BLaER1 treated with 17β-estradiol and CSF1 and Interleukin-3, amounts not matched to agents 10 nM and 100 nM (cell line): ENCODE measurements at regions not wholly inside any gene's neighbourhood (a gene's known extent, or its start where the extent isn't known, plus 50 kb on each side); places are given as distances from the start of the nearest gene placed in this dataset.

Experiments used
- H3K27ac ChIP-seq, 11 experiments: shearing (Covaris generic); formaldehyde crosslinking; 2 replicates each; pipeline ENCODE4 v1.8.1; 2022
- H3K27me3 ChIP-seq, 11 experiments: shearing (Covaris generic); formaldehyde crosslinking; 2 replicates each; pipeline ENCODE4 v1.8.1; 2022
- H3K36me3 ChIP-seq, 11 experiments: shearing (Covaris generic); formaldehyde crosslinking; 2 replicates each; pipeline ENCODE4 v1.8.1; 2022
- H3K4me1 ChIP-seq, 10 experiments: shearing (Covaris generic); formaldehyde crosslinking; 2 replicates each; pipeline ENCODE4 v1.8.1; 2022
- H3K4me2 ChIP-seq, 11 experiments: shearing (Covaris generic); formaldehyde crosslinking; 2 replicates each; pipeline ENCODE4 v1.8.1; 2022
- H3K4me3 ChIP-seq, 10 experiments: shearing (Covaris generic); formaldehyde crosslinking; 2 replicates each; pipeline ENCODE4 v1.8.1; 2022
- H3K9ac ChIP-seq, 11 experiments: shearing (Covaris generic); formaldehyde crosslinking; 2 replicates each; pipeline ENCODE4 v1.8.1; 2022
- H3K9me3 ChIP-seq, 11 experiments: shearing (Covaris generic); formaldehyde crosslinking; replicated peaks in 1 of 11; 2 replicates each; pipeline ENCODE4 v1.8.1; 2022
- H4K20me1 ChIP-seq, 11 experiments: shearing (Covaris generic); formaldehyde crosslinking; 2 replicates each; pipeline ENCODE4 v1.8.1; 2022
- Cebpa-rat ChIP-seq, 11 experiments: shearing (Covaris generic); IDR thresholded peaks; 2 replicates each; pipeline ENCODE4 v1.8.1; 2022

DNA sequence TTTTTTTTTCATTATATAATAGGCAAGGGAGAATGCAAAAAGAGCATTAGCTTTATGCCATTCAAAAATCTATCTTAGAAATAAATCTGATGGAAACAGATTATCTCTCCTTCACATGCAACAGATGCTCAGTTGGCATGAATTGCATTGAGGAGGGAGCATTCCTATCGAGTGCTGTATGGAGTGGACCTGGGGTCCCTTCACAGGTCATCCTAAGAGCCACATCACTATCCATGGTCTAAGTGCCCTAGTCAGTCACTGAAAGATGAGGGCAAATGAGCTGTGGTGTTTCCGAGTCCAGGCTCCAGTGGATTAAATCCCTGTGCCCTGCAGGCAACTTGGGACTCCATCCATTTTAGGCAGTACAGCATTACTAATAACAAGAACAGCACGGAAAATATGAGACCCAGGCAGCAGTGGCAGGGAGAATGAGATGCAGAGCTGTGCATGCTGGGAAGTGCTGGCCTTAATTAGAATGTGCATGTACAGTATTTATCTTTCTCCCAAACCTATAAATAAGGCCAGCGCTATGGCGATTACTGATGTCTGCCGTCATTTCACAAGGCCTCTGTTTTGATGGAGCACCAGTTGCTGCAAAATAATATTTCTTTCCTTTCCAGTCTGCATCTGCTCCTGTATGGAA, 512.3 kb upstream of the PLXNA2 start:
- no peak for TF ChIP-seq Cebpa-rat (IDR thresholded peaks at IDR 0.05)
- no peak overlapping the region for H3K4me2 ChIP-seq
- H3K9me3 ChIP-seq: no peaks in the 10 kb centered on the region
- H3K9ac ChIP-seq: no peak overlapping the region
- peaks cover 0 to 6% (median 0%) of the 10 kb centered on the region in 10 experiments; a peak in 5 of 20 replicates for H3K4me1 ChIP-seq
- H4K20me1 ChIP-seq: no peaks in the 10 kb centered on the region
- H3K36me3 ChIP-seq: no peaks in the 10 kb centered on the region
- no peak overlapping the region for H3K27ac ChIP-seq
- no peaks in the 10 kb centered on the region for H3K27me3 ChIP-seq
- no peak overlapping the region for H3K4me3 ChIP-seq

DNA sequence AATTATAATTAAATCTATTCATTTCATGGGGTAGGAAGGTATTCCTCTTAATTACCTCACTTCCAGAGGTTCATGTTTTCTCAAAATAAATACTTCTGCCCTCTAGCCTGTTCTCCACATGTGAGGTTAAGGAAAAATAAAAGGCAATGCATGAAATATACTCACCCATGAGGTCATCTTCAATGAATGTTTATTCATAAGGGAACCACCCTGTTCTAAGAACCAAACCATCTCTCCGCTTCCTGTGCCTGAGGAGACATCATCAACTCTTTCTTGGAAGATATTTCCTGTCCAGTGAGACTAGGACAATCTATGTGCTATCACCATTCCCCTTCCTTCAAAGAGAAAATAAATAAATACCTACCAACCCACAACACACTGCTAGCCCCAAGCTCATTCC, 513.7 kb upstream of the PLXNA2 start:
- H3K4me3 ChIP-seq: no peak overlapping the region
- H3K9me3 ChIP-seq: no peaks in the 10 kb centered on the region
- H3K27me3 ChIP-seq: no peaks in the 10 kb centered on the region
- TF ChIP-seq Cebpa-rat (IDR thresholded peaks at IDR 0.05): no peak
- H3K36me3 ChIP-seq: no peaks in the 10 kb centered on the region
- H3K4me2 ChIP-seq: no peak overlapping the region
- H3K4me1 ChIP-seq: no peaks in the 10 kb centered on the region; a peak in 1 of 20 replicates
- H3K9ac ChIP-seq: no peak overlapping the region
- H3K27ac ChIP-seq: no peak overlapping the region
- no peaks in the 10 kb centered on the region for H4K20me1 ChIP-seq

DNA sequence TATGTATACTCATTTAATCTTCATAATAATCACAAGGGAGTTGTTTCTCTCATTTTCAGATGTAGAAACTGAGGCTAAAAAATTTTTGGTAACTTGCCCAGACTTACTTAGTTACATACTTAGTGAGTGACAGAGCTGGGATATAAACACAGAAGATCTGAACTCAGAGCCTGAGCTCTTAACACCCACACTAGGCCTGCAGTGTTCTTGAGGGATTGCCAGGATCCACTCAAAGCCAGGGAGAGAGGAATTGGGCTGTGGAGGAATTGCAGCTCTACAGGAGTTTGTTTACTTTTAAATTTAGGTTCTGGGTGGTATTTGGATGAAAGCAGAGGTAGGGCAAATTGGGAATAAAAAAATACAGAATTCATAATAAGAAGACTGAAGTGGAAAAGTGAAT, 515.1 kb upstream of the PLXNA2 start:
- H3K36me3 ChIP-seq: no peaks in the 10 kb centered on the region
- no peaks in the 10 kb centered on the region for H3K9me3 ChIP-seq
- TF ChIP-seq Cebpa-rat (IDR thresholded peaks at IDR 0.05): no peak
- no peak overlapping the region for H3K4me2 ChIP-seq
- H4K20me1 ChIP-seq: no peaks in the 10 kb centered on the region
- H3K27me3 ChIP-seq: no peaks in the 10 kb centered on the region
- no peak overlapping the region for H3K4me3 ChIP-seq
- H3K4me1 ChIP-seq: no peaks in the 10 kb centered on the region; a peak in 1 of 20 replicates
- no peak overlapping the region for H3K9ac ChIP-seq
- H3K27ac ChIP-seq: no peak overlapping the region

DNA sequence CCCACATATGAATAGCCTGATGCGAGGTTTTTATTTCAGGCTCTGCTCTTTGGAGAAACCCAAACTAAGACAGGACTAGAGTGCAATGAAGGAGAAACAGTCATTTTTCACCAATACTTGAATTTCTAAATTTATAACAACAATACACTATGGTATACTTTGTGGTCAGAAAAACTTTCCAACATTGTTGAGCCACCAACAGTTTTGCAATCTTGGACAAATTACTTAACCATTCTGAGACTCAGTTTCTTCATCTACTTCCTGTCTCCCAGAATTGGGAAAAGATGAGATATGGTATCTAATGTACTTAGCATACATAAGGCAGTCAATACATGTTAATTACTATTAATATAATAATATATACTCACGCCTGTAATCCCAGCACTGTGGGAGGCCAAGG, 519.8 kb upstream of the PLXNA2 start:
- Histone ChIP-seq H3K27me3 (no peaks in the 10 kb centered on the region), H3K36me3 (no peaks in the 10 kb centered on the region), H3K9me3 (no peaks in the 10 kb centered on the region), H3K4me3 (no peak overlapping the region), H3K4me2 (no peak overlapping the region), H3K4me1 (peaks cover 0 to 12% (median 5%) of the 10 kb centered on the region in 10 experiments; a peak in 9 of 20 replicates), H4K20me1 (no peaks in the 10 kb centered on the region), H3K27ac (no peak overlapping the region), H3K9ac (no peak overlapping the region)
- no peak for TF ChIP-seq Cebpa-rat (IDR thresholded peaks at IDR 0.05)

DNA sequence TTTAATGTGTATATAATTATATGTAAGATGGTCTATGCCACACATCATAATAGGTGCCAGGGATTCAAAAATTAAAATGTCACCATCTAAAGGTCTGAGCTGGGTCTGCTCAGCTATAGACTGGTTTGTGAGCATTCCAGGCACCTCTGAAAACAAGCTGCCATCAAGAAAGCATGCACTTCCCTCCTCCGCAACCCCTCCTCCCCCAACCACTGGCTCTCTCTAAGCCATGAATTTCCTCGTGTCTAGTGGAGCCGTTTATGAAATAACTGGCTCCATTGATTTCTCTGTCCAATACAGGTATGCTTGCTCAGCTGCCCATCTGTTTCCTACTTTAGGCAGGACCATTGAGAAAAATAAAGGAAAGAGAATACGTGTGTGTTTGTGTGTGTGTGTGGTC, 522.6 kb upstream of the PLXNA2 start:
- Histone ChIP-seq H3K27me3 (no peaks in the 10 kb centered on the region), H3K36me3 (no peaks in the 10 kb centered on the region), H3K27ac (no peak overlapping the region), H3K4me1 (peaks cover 0 to 16% (median 5%) of the 10 kb centered on the region in 10 experiments; a peak in 9 of 20 replicates), H3K4me3 (no peak overlapping the region), H3K4me2 (no peak overlapping the region), H3K9me3 (no peaks in the 10 kb centered on the region), H4K20me1 (no peaks in the 10 kb centered on the region), H3K9ac (no peak overlapping the region)
- no peak for TF ChIP-seq Cebpa-rat (IDR thresholded peaks at IDR 0.05)

DNA sequence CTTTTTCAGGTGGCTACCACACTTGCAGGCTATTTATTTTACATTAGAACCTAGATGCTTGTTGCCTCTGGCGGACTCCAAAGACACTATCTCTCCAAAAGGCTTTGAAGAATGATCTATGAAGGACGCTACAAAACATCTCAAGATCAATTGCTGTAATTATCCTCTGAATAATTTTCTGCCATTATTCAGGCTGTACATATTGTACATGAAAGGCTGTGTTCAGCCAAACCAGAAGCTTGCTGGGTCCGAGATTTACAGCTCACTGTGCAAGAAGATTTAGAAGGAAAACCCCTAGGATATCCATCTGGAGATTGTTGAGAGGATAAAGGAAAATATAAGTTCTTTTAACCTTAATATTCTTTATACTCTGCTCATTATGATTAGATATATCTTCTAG, 523.6 kb upstream of the PLXNA2 start:
- no peak overlapping the region for H3K4me2 ChIP-seq
- H3K9ac ChIP-seq: no peak overlapping the region
- H3K4me1 ChIP-seq: peaks cover 2 to 26% (median 12%) of the 10 kb centered on the region in 10 experiments; a peak in 16 of 20 replicates
- H3K27me3 ChIP-seq: no peaks in the 10 kb centered on the region
- H3K27ac ChIP-seq: no peak overlapping the region
- H4K20me1 ChIP-seq: no peaks in the 10 kb centered on the region
- no peak overlapping the region for H3K4me3 ChIP-seq
- H3K9me3 ChIP-seq: no peaks in the 10 kb centered on the region
- no peak for TF ChIP-seq Cebpa-rat (IDR thresholded peaks at IDR 0.05)
- H3K36me3 ChIP-seq: no peaks in the 10 kb centered on the region

DNA sequence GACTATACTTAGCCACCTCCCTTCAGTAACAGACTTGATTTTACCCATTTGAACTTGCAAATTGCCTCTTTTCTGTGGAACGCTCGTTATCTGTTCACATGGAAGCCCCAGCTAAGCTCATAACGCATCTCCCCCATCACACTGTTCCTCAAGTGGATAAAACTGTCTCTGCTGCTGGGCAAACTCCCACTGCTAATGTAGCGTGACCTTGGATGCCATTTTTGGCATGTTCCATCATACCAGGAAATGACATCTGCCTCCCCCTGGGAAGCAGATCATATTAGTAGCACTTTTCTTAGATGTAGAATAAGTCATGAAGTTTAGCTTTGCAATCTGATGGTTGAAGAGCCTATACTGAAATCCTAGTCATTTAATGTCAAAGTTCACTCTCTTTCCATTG, 528.7 kb upstream of the PLXNA2 start:
- Histone ChIP-seq H3K9me3 (0 out of 22 replicates have a peak, but pooled peaks cover 0 to 4% (median 0%) of the 10 kb centered on the region in 11 experiments), H3K4me1 (peaks cover 4 to 40% (median 20%) of the 10 kb centered on the region in 10 experiments; a peak in 16 of 20 replicates), H3K27ac (peak overlapping the region in 4 of 11 experiments; percentile 27 to 69 (median 56); a peak in 7 of 22 replicates), H3K36me3 (no peaks in the 10 kb centered on the region), H3K27me3 (no peaks in the 10 kb centered on the region), H4K20me1 (no peaks in the 10 kb centered on the region), H3K9ac (peak overlapping the region in 1 of 11 experiments; percentile 45; a peak in 1 of 22 replicates), H3K4me3 (no peak overlapping the region), H3K4me2 (peak overlapping the region; percentile 23 to 86 (median 72); a peak in 19 of 22 replicates)
- TF ChIP-seq Cebpa-rat (IDR thresholded peaks at IDR 0.05): no peak

DNA sequence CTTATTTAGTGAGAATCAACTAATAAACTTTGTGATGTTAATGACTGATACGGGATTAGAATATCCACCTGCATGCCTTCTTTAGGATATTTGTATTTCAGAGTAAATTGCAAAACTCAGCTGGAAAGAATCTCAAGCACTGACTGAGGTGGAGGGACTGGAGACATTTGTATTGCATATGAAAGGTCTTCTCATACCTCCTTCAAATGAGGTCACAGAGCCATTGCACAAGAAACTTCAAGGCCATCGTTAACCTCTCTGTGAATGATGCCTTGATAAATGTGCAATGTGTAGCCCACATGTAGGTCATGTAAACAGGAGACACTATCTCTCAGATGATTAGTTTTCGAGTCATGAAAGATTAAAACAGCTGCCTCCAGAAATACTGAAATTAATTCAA, 531.7 kb upstream of the PLXNA2 start:
- no peaks in the 10 kb centered on the region for H3K27me3 ChIP-seq
- H3K4me1 ChIP-seq: peaks cover 4 to 29% (median 15%) of the 10 kb centered on the region in 10 experiments; a peak in 16 of 20 replicates
- H3K4me3 ChIP-seq: no peak overlapping the region
- H3K36me3 ChIP-seq: no peaks in the 10 kb centered on the region
- H3K9me3 ChIP-seq: 0 out of 22 replicates have a peak, but pooled peaks cover 0 to 4% (median 0%) of the 10 kb centered on the region in 11 experiments
- no peak overlapping the region for H3K4me2 ChIP-seq
- H4K20me1 ChIP-seq: no peaks in the 10 kb centered on the region
- H3K9ac ChIP-seq: no peak overlapping the region
- no peak overlapping the region for H3K27ac ChIP-seq
- no peak for TF ChIP-seq Cebpa-rat (IDR thresholded peaks at IDR 0.05)

DNA sequence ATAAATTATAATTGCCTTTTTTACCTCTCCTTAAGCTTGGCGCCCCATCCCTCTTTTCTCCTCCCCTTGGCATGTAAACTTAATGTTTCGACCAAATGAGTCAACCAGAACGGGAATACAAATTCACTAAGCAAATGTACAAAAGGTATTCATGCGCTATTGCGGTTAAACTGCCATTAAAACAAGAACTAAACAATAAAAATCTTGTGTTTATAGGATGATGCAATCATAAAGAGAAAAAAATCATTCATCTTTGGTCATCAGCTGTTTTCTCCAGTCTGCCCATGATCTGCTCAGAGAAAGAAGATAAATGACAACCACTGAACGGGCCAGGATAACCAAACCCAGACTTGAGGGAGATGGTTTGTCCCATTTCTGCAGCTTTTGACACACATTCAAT, 534.2 kb upstream of the PLXNA2 start:
- no peak overlapping the region for H3K27ac ChIP-seq
- H3K9ac ChIP-seq: no peak overlapping the region
- H3K9me3 ChIP-seq: 0 out of 22 replicates have a peak, but pooled peaks cover 0 to 4% (median 0%) of the 10 kb centered on the region in 11 experiments
- H3K4me2 ChIP-seq: no peak overlapping the region
- H3K27me3 ChIP-seq: no peaks in the 10 kb centered on the region
- TF ChIP-seq Cebpa-rat (IDR thresholded peaks at IDR 0.05): peak in 1 of 11 experiments; percentile 69; a peak in 2 of 22 replicates
- H3K4me1 ChIP-seq: peaks cover 0 to 8% (median 1%) of the 10 kb centered on the region in 10 experiments; a peak in 10 of 20 replicates
- no peak overlapping the region for H3K4me3 ChIP-seq
- H4K20me1 ChIP-seq: no peaks in the 10 kb centered on the region
- no peaks in the 10 kb centered on the region for H3K36me3 ChIP-seq
